Loucy (cell line): ENCODE measurements at regions not wholly inside any gene's neighbourhood (a gene's known extent, or its start where the extent isn't known, plus 50 kb on each side); places are given as distances from the start of the nearest gene placed in this dataset.

Experiments used
- EZH2phosphoT487 ChIP-seq: fragments of 200-600 bp; IDR thresholded peaks from 2 replicates; pipeline ENCODE4 v1.6.1; 2018; ENCODE audit warnings: antibody characterized with exemption, mild to moderate bottlenecking, moderate library complexity, borderline replicate concordance
- TF ChIP-seq, protein P1 (sequence below): fragments of 200-600 bp; sonication (generic); conservative IDR thresholded peaks from 2 replicates; pipeline ENCODE4 v1.5.1; 2014; ENCODE audit warnings: mild to moderate bottlenecking, antibody characterized with exemption, low read length

DNA sequence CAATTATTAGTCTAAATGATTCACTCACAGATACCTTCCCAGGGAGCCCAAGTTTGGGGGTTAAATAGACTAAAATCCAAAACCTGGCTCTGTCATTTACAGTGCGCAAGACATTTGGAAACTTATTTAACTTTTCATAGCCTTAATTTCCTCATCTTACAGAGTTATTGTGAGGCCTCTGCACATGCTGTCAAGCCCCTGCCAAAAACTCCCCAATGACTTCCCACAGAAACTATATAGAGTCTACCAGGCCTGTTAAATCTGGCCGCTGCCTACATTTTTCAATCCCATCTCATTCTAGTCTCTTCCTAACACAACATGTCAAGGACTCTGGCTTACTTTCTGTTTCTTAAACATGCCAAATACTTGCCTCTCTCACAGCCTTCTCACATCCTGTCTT, 412.5 kb downstream of the ELAVL2 start:
- TF ChIP-seq, protein P1, sequence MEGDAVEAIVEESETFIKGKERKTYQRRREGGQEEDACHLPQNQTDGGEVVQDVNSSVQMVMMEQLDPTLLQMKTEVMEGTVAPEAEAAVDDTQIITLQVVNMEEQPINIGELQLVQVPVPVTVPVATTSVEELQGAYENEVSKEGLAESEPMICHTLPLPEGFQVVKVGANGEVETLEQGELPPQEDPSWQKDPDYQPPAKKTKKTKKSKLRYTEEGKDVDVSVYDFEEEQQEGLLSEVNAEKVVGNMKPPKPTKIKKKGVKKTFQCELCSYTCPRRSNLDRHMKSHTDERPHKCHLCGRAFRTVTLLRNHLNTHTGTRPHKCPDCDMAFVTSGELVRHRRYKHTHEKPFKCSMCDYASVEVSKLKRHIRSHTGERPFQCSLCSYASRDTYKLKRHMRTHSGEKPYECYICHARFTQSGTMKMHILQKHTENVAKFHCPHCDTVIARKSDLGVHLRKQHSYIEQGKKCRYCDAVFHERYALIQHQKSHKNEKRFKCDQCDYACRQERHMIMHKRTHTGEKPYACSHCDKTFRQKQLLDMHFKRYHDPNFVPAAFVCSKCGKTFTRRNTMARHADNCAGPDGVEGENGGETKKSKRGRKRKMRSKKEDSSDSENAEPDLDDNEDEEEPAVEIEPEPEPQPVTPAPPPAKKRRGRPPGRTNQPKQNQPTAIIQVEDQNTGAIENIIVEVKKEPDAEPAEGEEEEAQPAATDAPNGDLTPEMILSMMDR = no peak
- TF ChIP-seq EZH2phosphoT487 = no peak
